Heart left ventricle (tissue), 13 donors: ENCODE measurements at regions not wholly inside any gene's neighbourhood (a gene's known extent, or its start where the extent isn't known, plus 50 kb on each side); places are given as distances from the start of the nearest gene placed in this dataset.

Source experiments
- POLR2A ChIP-seq, 2 donors: fragments of 450-650 bp; IDR thresholded peaks; one replicate each; pipeline ENCODE4 v1.6.1; 2017; ENCODE audit warnings: antibody characterized with exemption in 2 of 2, mild to moderate bottlenecking in 2 of 2, moderate library complexity in 2 of 2
- TF ChIP-seq, protein P1 (sequence below), 12 donors: fragments of 200-600 bp; sonication (generic) in 4 of 12; IDR thresholded peaks; one replicate each; pipeline versions ENCODE4 v1.5.0 to v1.8.0; 2018 to 2022; ENCODE audit warnings: antibody characterized with exemption in 12 of 12, mild to moderate bottlenecking in 5 of 12
- donor health status: ischemic (EF 13 %, LVEDD 7.1; RV severe dilation, severe dysfunction).
- donor health status: DM: no; HTN: yes; CAD: no.
- donor health status: DM: no; HTN: no; CAD: no.
- donor health status: ischemic (EF 25% LVEDD 6.9; RV normal size, moderate dysfunction).
- donor health status: ischemic (EF 25% LVEDD 5.7; RV mildly dilated, moderate dysfunction).
- donor health status: ischemic (EF 35%, LVEDD 5.7; RV mildly dilated, moderate dysfunction).
- donor health status: nonischemic (EF 11% LVEDD 7.7; RV severe dilation, severe dysfunction).
- donor health status: DM: yes; HTN: yes; CAD: no.
- donor health status: PGD.
- donor health status: ischemic (EF 29% LVEDD 5.4; RV normal size, mild dysfunction).
- donor health status: nonischemic (EF 23%, LVEDD 6.1; RV moderate dilation, normal function).

DNA sequence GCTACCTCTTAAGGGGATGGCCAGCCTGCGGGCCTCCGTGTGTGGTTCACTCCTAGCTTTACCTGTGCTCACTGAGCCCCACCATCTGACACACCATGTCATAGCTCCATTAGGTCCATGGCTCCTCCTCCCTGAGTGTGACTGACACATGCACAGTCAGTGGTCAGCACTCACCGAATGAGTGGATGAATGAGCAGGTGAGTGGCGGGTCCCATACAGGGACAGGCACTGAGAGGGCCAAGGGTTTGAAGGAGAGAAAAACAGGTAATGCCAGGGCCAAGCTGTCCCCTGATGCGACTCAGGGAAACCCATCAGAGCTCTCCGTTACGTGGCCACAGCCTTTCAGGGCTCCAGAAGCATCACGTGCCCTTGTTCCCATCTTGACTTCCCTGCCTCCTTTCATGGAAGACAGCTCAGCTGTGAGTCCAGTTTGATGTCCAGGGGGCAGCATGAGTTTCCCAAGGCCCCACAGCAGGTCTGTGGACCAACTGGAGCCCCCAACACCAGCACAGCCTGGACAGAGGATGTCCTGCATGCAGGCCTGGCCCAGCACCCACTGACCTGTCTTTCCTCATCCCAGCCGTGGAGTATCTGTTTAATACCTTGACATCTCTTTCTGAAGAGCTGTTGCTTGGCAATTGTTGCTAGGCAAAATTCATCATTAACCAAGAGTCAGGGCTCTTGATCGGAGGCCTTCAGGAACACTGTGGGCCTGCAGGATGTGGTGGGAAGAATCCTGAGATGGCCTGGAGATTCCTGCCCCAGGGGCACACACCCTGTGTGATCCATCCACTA is 84.4 kb downstream of the PLXNA1 start:
- TF ChIP-seq, protein P1, sequence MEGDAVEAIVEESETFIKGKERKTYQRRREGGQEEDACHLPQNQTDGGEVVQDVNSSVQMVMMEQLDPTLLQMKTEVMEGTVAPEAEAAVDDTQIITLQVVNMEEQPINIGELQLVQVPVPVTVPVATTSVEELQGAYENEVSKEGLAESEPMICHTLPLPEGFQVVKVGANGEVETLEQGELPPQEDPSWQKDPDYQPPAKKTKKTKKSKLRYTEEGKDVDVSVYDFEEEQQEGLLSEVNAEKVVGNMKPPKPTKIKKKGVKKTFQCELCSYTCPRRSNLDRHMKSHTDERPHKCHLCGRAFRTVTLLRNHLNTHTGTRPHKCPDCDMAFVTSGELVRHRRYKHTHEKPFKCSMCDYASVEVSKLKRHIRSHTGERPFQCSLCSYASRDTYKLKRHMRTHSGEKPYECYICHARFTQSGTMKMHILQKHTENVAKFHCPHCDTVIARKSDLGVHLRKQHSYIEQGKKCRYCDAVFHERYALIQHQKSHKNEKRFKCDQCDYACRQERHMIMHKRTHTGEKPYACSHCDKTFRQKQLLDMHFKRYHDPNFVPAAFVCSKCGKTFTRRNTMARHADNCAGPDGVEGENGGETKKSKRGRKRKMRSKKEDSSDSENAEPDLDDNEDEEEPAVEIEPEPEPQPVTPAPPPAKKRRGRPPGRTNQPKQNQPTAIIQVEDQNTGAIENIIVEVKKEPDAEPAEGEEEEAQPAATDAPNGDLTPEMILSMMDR (IDR thresholded peaks at IDR 0.05), result no peak
- TF ChIP-seq POLR2A (IDR thresholded peaks at IDR 0.05), result no peak
